ENCODE measurements at regions not wholly inside any gene's neighbourhood (a gene's known extent, or its start where the extent isn't known, plus 50 kb on each side); places are given as distances from the start of the nearest gene placed in this dataset.

GRCh38 chr3:25166016-25166415 is 262.0 kb upstream of the RARB start:
- TF ChIP-seq, protein P1, sequence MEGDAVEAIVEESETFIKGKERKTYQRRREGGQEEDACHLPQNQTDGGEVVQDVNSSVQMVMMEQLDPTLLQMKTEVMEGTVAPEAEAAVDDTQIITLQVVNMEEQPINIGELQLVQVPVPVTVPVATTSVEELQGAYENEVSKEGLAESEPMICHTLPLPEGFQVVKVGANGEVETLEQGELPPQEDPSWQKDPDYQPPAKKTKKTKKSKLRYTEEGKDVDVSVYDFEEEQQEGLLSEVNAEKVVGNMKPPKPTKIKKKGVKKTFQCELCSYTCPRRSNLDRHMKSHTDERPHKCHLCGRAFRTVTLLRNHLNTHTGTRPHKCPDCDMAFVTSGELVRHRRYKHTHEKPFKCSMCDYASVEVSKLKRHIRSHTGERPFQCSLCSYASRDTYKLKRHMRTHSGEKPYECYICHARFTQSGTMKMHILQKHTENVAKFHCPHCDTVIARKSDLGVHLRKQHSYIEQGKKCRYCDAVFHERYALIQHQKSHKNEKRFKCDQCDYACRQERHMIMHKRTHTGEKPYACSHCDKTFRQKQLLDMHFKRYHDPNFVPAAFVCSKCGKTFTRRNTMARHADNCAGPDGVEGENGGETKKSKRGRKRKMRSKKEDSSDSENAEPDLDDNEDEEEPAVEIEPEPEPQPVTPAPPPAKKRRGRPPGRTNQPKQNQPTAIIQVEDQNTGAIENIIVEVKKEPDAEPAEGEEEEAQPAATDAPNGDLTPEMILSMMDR (IDR thresholded peaks at IDR 0.05) = no peak
- no peak for TF ChIP-seq POLR2A (IDR thresholded peaks at IDR 0.05)
